ENCODE measurements at regions not wholly inside any gene's neighbourhood (a gene's known extent, or its start where the extent isn't known, plus 50 kb on each side); places are given as distances from the start of the nearest gene placed in this dataset.

- Histone ChIP-seq H4K20me1 (ENCODE audit: insufficient read depth) (no peaks in the 10 kb centered on the region), H3K79me2 (ENCODE audit: low read depth) (no peaks in the 10 kb centered on the region), H2AFZ (no peak overlapping the region), H3K36me3 (ENCODE audit: low read depth) (no peaks in the 10 kb centered on the region), H3K4me1 (replicated peaks; ENCODE audit: insufficient read depth) (no peaks in the 10 kb centered on the region), H3K4me3 (no peak overlapping the region), H3K27ac (no peak overlapping the region), H3F3A (ENCODE audit: insufficient read depth, low read depth) (no peaks in the 10 kb centered on the region), H3K9me2 (ENCODE audit: insufficient read depth) (no peaks in the 10 kb centered on the region), H3K9me3 (ENCODE audit: insufficient read depth, low read depth) (no peaks in the 10 kb centered on the region), H3K27me3 (ENCODE audit: insufficient read depth, low read depth) (no peaks in the 10 kb centered on the region), H3K4me2 (no peak overlapping the region)
- DNase-seq = no peak
- BruUV-seq (replicated peaks) = no TSS peak
- intact Hi-C loops (cut with micrococcal nuclease; ENCODE audit: unreplicated experiment) = no loop called here
- no peak for TF ChIP-seq CTCF (conservative IDR thresholded peaks at IDR 0.05)
- POLR2A ChIA-PET (ENCODE audit: unreplicated experiment) = no interaction called here
- CTCF ChIA-PET = no interaction called here
Observed at GRCh38 chr4:27484216-27484615, 623.6 kb downstream of the STIM2 start.

GRCh38 chr4:27490315-27490714 lies 629.7 kb downstream of the STIM2 start:
- H3F3A ChIP-seq (ENCODE audit: insufficient read depth, low read depth) = no peaks in the 10 kb centered on the region
- BruUV-seq (replicated peaks) = no TSS peak
- no peaks in the 10 kb centered on the region for H3K27me3 ChIP-seq (ENCODE audit: insufficient read depth, low read depth)
- no peaks in the 10 kb centered on the region for H4K20me1 ChIP-seq (ENCODE audit: insufficient read depth)
- no peak overlapping the region for H3K4me3 ChIP-seq
- intact Hi-C loops (cut with micrococcal nuclease; ENCODE audit: unreplicated experiment) = no loop called here
- no peak overlapping the region for H3K27ac ChIP-seq
- no peak for DNase-seq
- TF ChIP-seq CTCF (conservative IDR thresholded peaks at IDR 0.05) (no peak), EZH2 (IDR thresholded peaks at IDR 0.05; ENCODE audit: low read depth) (no peak)
- H3K79me2 ChIP-seq (ENCODE audit: low read depth) = no peaks in the 10 kb centered on the region
- no peaks in the 10 kb centered on the region for H3K4me1 ChIP-seq (replicated peaks; ENCODE audit: insufficient read depth)
- H3K4me2 ChIP-seq = no peak overlapping the region
- H3K9me2 ChIP-seq (ENCODE audit: insufficient read depth) = no peaks in the 10 kb centered on the region
- POLR2A ChIA-PET (ENCODE audit: unreplicated experiment) = no interaction called here
- no peaks in the 10 kb centered on the region for H3K9me3 ChIP-seq (ENCODE audit: insufficient read depth, low read depth)
- no peak overlapping the region for H2AFZ ChIP-seq
- H3K36me3 ChIP-seq (ENCODE audit: low read depth) = no peaks in the 10 kb centered on the region
- CTCF ChIA-PET = interaction anchor here (0.6 kb wide), 1 partner anchor 87 kb away, joined by 3 read pairs; no protein-coding TSS in a partner anchor

DNA sequence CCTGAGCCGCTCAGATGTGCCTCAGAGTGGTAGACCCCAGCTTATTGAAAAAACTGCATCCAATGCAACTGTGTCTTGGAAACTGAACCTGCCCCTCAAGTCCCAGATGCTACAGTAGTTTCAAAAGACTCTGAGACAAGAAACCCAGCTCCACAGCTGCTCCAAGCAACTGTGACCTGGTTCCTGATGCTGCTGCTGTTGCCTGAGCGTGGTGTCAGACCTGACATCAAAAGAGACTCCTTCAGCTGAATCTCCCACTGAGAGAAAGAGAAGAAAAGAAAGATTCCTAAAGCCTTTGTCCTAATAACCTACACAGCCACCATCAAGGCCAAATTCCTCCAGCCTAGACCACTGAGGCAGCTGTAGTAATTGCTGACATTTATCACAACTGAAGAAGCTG lies 630.1 kb downstream of the STIM2 start:
- H3K9me2 ChIP-seq (ENCODE audit: insufficient read depth) = no peaks in the 10 kb centered on the region
- no peak overlapping the region for H3K4me3 ChIP-seq
- no peaks in the 10 kb centered on the region for H3K36me3 ChIP-seq (ENCODE audit: low read depth)
- no peak overlapping the region for H2AFZ ChIP-seq
- no peaks in the 10 kb centered on the region for H3F3A ChIP-seq (ENCODE audit: insufficient read depth, low read depth)
- no peaks in the 10 kb centered on the region for H3K79me2 ChIP-seq (ENCODE audit: low read depth)
- no TSS peak for BruUV-seq (replicated peaks)
- no peak overlapping the region for H3K27ac ChIP-seq
- no peaks in the 10 kb centered on the region for H3K4me1 ChIP-seq (replicated peaks; ENCODE audit: insufficient read depth)
- ChIA-PET CTCF (interaction anchor here (0.6 kb wide), 1 partner anchor 86 kb away, joined by 3 read pairs; no protein-coding TSS in a partner anchor), POLR2A (ENCODE audit: unreplicated experiment) (no interaction called here)
- DNase-seq = no peak
- H3K4me2 ChIP-seq = no peak overlapping the region
- TF ChIP-seq EZH2 (IDR thresholded peaks at IDR 0.05; ENCODE audit: low read depth) (no peak), CTCF (conservative IDR thresholded peaks at IDR 0.05) (no peak)
- H3K9me3 ChIP-seq (ENCODE audit: insufficient read depth, low read depth) = no peaks in the 10 kb centered on the region
- no peaks in the 10 kb centered on the region for H3K27me3 ChIP-seq (ENCODE audit: insufficient read depth, low read depth)
- intact Hi-C loops (cut with micrococcal nuclease; ENCODE audit: unreplicated experiment) = no loop called here
- H4K20me1 ChIP-seq (ENCODE audit: insufficient read depth) = no peaks in the 10 kb centered on the region
